ENCODE measurements at regions not wholly inside any gene's neighbourhood (a gene's known extent, or its start where the extent isn't known, plus 50 kb on each side); places are given as distances from the start of the nearest gene placed in this dataset.
"Not testable (repeated sequence)": the region's sequence is repeated elsewhere in the genome, so short reads cannot be mapped to it uniquely, and the experiment has no call there.

- H3K4me3 ChIP-seq (ENCODE audit: low read depth in 1 of 3, low read length in 3 of 3); H3K36me3 ChIP-seq (ENCODE audit: control insufficient read depth in 3 of 3, insufficient read depth in 2 of 3, low read depth in 1 of 3, low read length in 3 of 3); H3K27me3 ChIP-seq (ENCODE audit: control insufficient read depth in 3 of 3, insufficient read depth in 3 of 3, low read length in 3 of 3); H3K9me3 ChIP-seq (ENCODE audit: control insufficient read depth in 2 of 2, insufficient read depth in 1 of 2, low read depth in 1 of 2, low read length in 1 of 2); FAIRE-seq; DNase-seq; H3K4me1 ChIP-seq (ENCODE audit: control insufficient read depth in 3 of 3, insufficient read depth in 2 of 3, low read depth in 1 of 3, low read length in 2 of 3); H3K27ac ChIP-seq (ENCODE audit: low read depth in 1 of 3, low read length in 2 of 3): not testable (repeated sequence)
- WGBS, 3 donors = 58 to 71% (median 59%) methylated on average over 1 of the region's 1 CpG
These were observed 145.5 kb upstream of the PLXNC1 start for GRCh38 chr12:94002925-94003324.

- H3K27ac ChIP-seq (ENCODE audit: low read depth in 1 of 3, low read length in 2 of 3); H3K36me3 ChIP-seq (ENCODE audit: control insufficient read depth in 3 of 3, insufficient read depth in 2 of 3, low read depth in 1 of 3, low read length in 3 of 3); H3K9me3 ChIP-seq (ENCODE audit: control insufficient read depth in 2 of 2, insufficient read depth in 1 of 2, low read depth in 1 of 2, low read length in 1 of 2); H3K27me3 ChIP-seq (ENCODE audit: control insufficient read depth in 3 of 3, insufficient read depth in 3 of 3, low read length in 3 of 3); FAIRE-seq; DNase-seq; H3K4me3 ChIP-seq (ENCODE audit: low read depth in 1 of 3, low read length in 3 of 3); H3K4me1 ChIP-seq (ENCODE audit: control insufficient read depth in 3 of 3, insufficient read depth in 2 of 3, low read depth in 1 of 3, low read length in 2 of 3): not testable (repeated sequence)
- 83 to 89% (median 88%) methylated on average over 6 of the region's 6 CpGs for WGBS, 3 donors
These were observed 140.5 kb upstream of the PLXNC1 start for GRCh38 chr12:94007833-94008232.

GRCh38 chr12:94010307-94010706 lies 138.1 kb upstream of the PLXNC1 start:
- 87 to 93% (median 91%) methylated on average over 3 of the region's 3 CpGs for WGBS, 3 donors
- Histone ChIP-seq H3K4me3 (ENCODE audit: low read depth in 1 of 3, low read length in 3 of 3) (no peak overlapping the region), H3K9me3 (ENCODE audit: control insufficient read depth in 2 of 2, insufficient read depth in 1 of 2, low read depth in 1 of 2, low read length in 1 of 2) (peaks cover 0 to 2% of the 10 kb centered on the region in 2 donors), H3K36me3 (ENCODE audit: control insufficient read depth in 3 of 3, insufficient read depth in 2 of 3, low read depth in 1 of 3, low read length in 3 of 3) (no peaks in the 10 kb centered on the region), H3K27ac (ENCODE audit: low read depth in 1 of 3, low read length in 2 of 3) (no peak overlapping the region), H3K27me3 (ENCODE audit: control insufficient read depth in 3 of 3, insufficient read depth in 3 of 3, low read length in 3 of 3) (no peaks in the 10 kb centered on the region), H3K4me1 (ENCODE audit: control insufficient read depth in 3 of 3, insufficient read depth in 2 of 3, low read depth in 1 of 3, low read length in 2 of 3) (peaks cover 0 to 2% (median 0%) of the 10 kb centered on the region in 3 donors)
- DNase-seq = peak in 1 of 2 donors; percentile 30
- no peak for FAIRE-seq

GRCh38 chr12:94012071-94012470 lies 136.3 kb upstream of the PLXNC1 start:
- peaks cover 0 to 15% of the 10 kb centered on the region in 2 donors for H3K9me3 ChIP-seq (ENCODE audit: control insufficient read depth in 2 of 2, insufficient read depth in 1 of 2, low read depth in 1 of 2, low read length in 1 of 2)
- peaks cover 0 to 2% (median 0%) of the 10 kb centered on the region in 3 donors for H3K4me1 ChIP-seq (ENCODE audit: control insufficient read depth in 3 of 3, insufficient read depth in 2 of 3, low read depth in 1 of 3, low read length in 2 of 3)
- WGBS, 3 donors = 61 to 88% (median 81%) methylated on average over 2 of the region's 2 CpGs
- DNase-seq = no peak
- H3K27me3 ChIP-seq (ENCODE audit: control insufficient read depth in 3 of 3, insufficient read depth in 3 of 3, low read length in 3 of 3) = no peaks in the 10 kb centered on the region
- no peak for FAIRE-seq
- H3K36me3 ChIP-seq (ENCODE audit: control insufficient read depth in 3 of 3, insufficient read depth in 2 of 3, low read depth in 1 of 3, low read length in 3 of 3) = no peaks in the 10 kb centered on the region
- H3K4me3 ChIP-seq (ENCODE audit: low read depth in 1 of 3, low read length in 3 of 3) = no peak overlapping the region
- H3K27ac ChIP-seq (ENCODE audit: low read depth in 1 of 3, low read length in 2 of 3) = no peak overlapping the region

GRCh38 chr12:94012590-94012989 lies 135.8 kb upstream of the PLXNC1 start:
- Histone ChIP-seq H3K36me3 (ENCODE audit: control insufficient read depth in 3 of 3, insufficient read depth in 2 of 3, low read depth in 1 of 3, low read length in 3 of 3) (no peaks in the 10 kb centered on the region), H3K4me3 (ENCODE audit: low read depth in 1 of 3, low read length in 3 of 3) (no peak overlapping the region), H3K9me3 (ENCODE audit: control insufficient read depth in 2 of 2, insufficient read depth in 1 of 2, low read depth in 1 of 2, low read length in 1 of 2) (peaks cover 0 to 20% of the 10 kb centered on the region in 2 donors), H3K27me3 (ENCODE audit: control insufficient read depth in 3 of 3, insufficient read depth in 3 of 3, low read length in 3 of 3) (no peaks in the 10 kb centered on the region), H3K4me1 (ENCODE audit: control insufficient read depth in 3 of 3, insufficient read depth in 2 of 3, low read depth in 1 of 3, low read length in 2 of 3) (peaks cover 0 to 2% (median 0%) of the 10 kb centered on the region in 3 donors), H3K27ac (ENCODE audit: low read depth in 1 of 3, low read length in 2 of 3) (no peak overlapping the region)
- WGBS, 3 donors = 35 to 69% (median 46%) methylated on average over 1 of the region's 1 CpG
- DNase-seq (no peak), FAIRE-seq (no peak)

- not testable (repeated sequence) for H3K36me3 ChIP-seq (ENCODE audit: control insufficient read depth in 3 of 3, insufficient read depth in 2 of 3, low read depth in 1 of 3, low read length in 3 of 3); H3K27me3 ChIP-seq (ENCODE audit: control insufficient read depth in 3 of 3, insufficient read depth in 3 of 3, low read length in 3 of 3); H3K4me3 ChIP-seq (ENCODE audit: low read depth in 1 of 3, low read length in 3 of 3); FAIRE-seq; H3K4me1 ChIP-seq (ENCODE audit: control insufficient read depth in 3 of 3, insufficient read depth in 2 of 3, low read depth in 1 of 3, low read length in 2 of 3); DNase-seq; H3K27ac ChIP-seq (ENCODE audit: low read depth in 1 of 3, low read length in 2 of 3)
- peaks cover 0 to 31% of the 10 kb centered on the region in 2 donors for H3K9me3 ChIP-seq (ENCODE audit: control insufficient read depth in 2 of 2, insufficient read depth in 1 of 2, low read depth in 1 of 2, low read length in 1 of 2)
- WGBS, 3 donors = 93 to 100% (median 97%) methylated on average over 2 of the region's 2 CpGs
These were observed 131.1 kb upstream of the PLXNC1 start for GRCh38 chr12:94017247-94017646.

- 48 to 57% (median 53%) methylated on average over 1 of the region's 1 CpG for WGBS, 3 donors
- H3K27me3 ChIP-seq (ENCODE audit: control insufficient read depth in 3 of 3, insufficient read depth in 3 of 3, low read length in 3 of 3) = no peaks in the 10 kb centered on the region
- H3K9me3 ChIP-seq (ENCODE audit: control insufficient read depth in 2 of 2, insufficient read depth in 1 of 2, low read depth in 1 of 2, low read length in 1 of 2) = peaks cover 0 to 38% of the 10 kb centered on the region in 2 donors
- DNase-seq (no peak), FAIRE-seq (no peak)
- no peak overlapping the region for H3K4me3 ChIP-seq (ENCODE audit: low read depth in 1 of 3, low read length in 3 of 3)
- H3K36me3 ChIP-seq (ENCODE audit: control insufficient read depth in 3 of 3, insufficient read depth in 2 of 3, low read depth in 1 of 3, low read length in 3 of 3) = no peaks in the 10 kb centered on the region
- H3K4me1 ChIP-seq (ENCODE audit: control insufficient read depth in 3 of 3, insufficient read depth in 2 of 3, low read depth in 1 of 3, low read length in 2 of 3) = no peaks in the 10 kb centered on the region
- H3K27ac ChIP-seq (ENCODE audit: low read depth in 1 of 3, low read length in 2 of 3) = no peak overlapping the region
These were observed 128.0 kb upstream of the PLXNC1 start for GRCh38 chr12:94020335-94020734.

GRCh38 chr12:94023879-94024278 lies 124.5 kb upstream of the PLXNC1 start:
- Histone ChIP-seq H3K36me3 (ENCODE audit: control insufficient read depth in 3 of 3, insufficient read depth in 2 of 3, low read depth in 1 of 3, low read length in 3 of 3) (no peaks in the 10 kb centered on the region), H3K27ac (ENCODE audit: low read depth in 1 of 3, low read length in 2 of 3) (no peak overlapping the region), H3K4me1 (ENCODE audit: control insufficient read depth in 3 of 3, insufficient read depth in 2 of 3, low read depth in 1 of 3, low read length in 2 of 3) (no peaks in the 10 kb centered on the region), H3K9me3 (ENCODE audit: control insufficient read depth in 2 of 2, insufficient read depth in 1 of 2, low read depth in 1 of 2, low read length in 1 of 2) (peaks cover 2 to 16% of the 10 kb centered on the region in 2 donors), H3K4me3 (ENCODE audit: low read depth in 1 of 3, low read length in 3 of 3) (no peak overlapping the region), H3K27me3 (ENCODE audit: control insufficient read depth in 3 of 3, insufficient read depth in 3 of 3, low read length in 3 of 3) (peaks cover 0 to 3% (median 1%) of the 10 kb centered on the region in 3 donors)
- FAIRE-seq (no peak), DNase-seq (no peak)

- peaks cover 2 to 17% of the 10 kb centered on the region in 2 donors for H3K9me3 ChIP-seq (ENCODE audit: control insufficient read depth in 2 of 2, insufficient read depth in 1 of 2, low read depth in 1 of 2, low read length in 1 of 2)
- DNase-seq = no peak
- no peak overlapping the region for H3K27ac ChIP-seq (ENCODE audit: low read depth in 1 of 3, low read length in 2 of 3)
- 79 to 84% (median 82%) methylated on average over 4 of the region's 4 CpGs for WGBS, 3 donors
- H3K4me1 ChIP-seq (ENCODE audit: control insufficient read depth in 3 of 3, insufficient read depth in 2 of 3, low read depth in 1 of 3, low read length in 2 of 3) = no peaks in the 10 kb centered on the region
- H3K36me3 ChIP-seq (ENCODE audit: control insufficient read depth in 3 of 3, insufficient read depth in 2 of 3, low read depth in 1 of 3, low read length in 3 of 3) = no peaks in the 10 kb centered on the region
- no peak for FAIRE-seq
- H3K4me3 ChIP-seq (ENCODE audit: low read depth in 1 of 3, low read length in 3 of 3) = no peak overlapping the region
- peaks cover 0 to 3% (median 2%) of the 10 kb centered on the region in 3 donors for H3K27me3 ChIP-seq (ENCODE audit: control insufficient read depth in 3 of 3, insufficient read depth in 3 of 3, low read length in 3 of 3)
These were observed 123.3 kb upstream of the PLXNC1 start for GRCh38 chr12:94025068-94025467.

All from small intestine (tissue), 7 donors.